A204.1 (cell line): ENCODE measurements at regions not wholly inside any gene's neighbourhood (a gene's known extent, or its start where the extent isn't known, plus 50 kb on each side); places are given as distances from the start of the nearest gene placed in this dataset.
A peak's percentile ranks its signal among the peaks of the same experiment; 100 is the strongest.

Source experiments
- FAIRE-seq: peaks from 2 replicates; lab custom pipeline; 2012; peaks lifted over from hg19 to GRCh38; lab: Jason Lieb, UNC

DNA sequence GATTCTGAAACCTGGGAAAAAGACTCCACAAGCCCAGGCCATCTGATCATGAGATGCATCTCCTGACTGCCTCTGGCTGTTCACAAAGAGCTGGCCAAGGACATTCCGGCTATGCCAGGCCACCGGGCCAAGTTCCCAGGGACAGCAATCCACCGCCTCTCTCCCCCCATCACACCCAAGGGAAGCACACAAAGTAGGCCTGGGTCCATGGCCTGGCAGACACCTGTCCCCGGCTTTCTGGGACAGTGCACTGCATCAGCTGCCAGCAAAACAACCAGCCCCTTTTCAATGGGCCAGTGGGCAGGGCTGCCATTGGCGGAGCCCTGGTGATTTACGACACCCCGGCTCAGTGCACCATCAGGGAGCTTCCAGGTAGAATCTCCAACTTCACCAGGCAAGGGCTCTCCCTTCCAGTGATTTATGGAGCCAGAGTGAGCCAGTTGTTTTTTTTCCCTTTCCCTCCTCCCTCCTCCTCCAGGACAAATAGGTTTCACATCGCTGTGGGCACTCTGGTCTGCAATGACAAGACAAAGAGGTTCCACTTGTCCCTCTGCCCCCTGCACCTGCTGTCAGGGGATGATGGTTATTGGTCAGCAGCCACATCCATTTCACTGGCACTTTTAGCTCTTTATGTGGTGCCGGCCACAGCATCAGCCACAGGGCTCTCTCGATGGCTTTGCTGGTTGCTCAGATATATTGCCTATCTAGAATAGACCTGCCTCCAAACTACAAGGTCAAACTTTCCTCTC is 149.6 kb downstream of the SLC38A6 start:
- FAIRE-seq: no peak

DNA sequence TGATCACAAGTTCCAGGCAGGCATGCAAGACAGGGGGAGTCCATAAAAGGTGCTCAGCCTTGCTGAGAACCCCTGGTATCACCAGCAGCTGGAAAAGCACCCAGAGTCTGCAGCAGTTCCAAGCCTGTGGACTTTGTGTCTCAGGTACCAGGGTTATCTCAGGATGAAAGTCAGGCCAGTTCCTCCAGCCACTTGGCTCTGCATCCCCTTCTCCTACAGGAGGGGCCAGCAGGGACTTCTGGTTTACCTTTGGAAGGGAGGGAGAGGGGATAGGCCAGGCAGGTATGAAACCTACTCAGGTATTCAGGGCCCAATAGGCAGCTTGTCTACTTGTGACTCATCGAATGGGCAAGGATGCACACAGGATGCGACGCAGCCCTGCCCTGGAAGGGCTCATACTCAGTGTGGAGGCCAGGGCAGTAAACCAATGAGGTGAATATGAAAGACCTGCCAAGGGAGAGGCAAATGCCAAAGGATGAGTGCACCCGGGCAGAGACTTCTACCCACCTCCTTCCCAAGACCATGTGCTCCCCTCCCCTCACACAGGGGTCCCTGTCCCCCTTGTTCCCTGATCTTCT is 148.2 kb downstream of the SLC38A6 start:
- no peak for FAIRE-seq

DNA sequence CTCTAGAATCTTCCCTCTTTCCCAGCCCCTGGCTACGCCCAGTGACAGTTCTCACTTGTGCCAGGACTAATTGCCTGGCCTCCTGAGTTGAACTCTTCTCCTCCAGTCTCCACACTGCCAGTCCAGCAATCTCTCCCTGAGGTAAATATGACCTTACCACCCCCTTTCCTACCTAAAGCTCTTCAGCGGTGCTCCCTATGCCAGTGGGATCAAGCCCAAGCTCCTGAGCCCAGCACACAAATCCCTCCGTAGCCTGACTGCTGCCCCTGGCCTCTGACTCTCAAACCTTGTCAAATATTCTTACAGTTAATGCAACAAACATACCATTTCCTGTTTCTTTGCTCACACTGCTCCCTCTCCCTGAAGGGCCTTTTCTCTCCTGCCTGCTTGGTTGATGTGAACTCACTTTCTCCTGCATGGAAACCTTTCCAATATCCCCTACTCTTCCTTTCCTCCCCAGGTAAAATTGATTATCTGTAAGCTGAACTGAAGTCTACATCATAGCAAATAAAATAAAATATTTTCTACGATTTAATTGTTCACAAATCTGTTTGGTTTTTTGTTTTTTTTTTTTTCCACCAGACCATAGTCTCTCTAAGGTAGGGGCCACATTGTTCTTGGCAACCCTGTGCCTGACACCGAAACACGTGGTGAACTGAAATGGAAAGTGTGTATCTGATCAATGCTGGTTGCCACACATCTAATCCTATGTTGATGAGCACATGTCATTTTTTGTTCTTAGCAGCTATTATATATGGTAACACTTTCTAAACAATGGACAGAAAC is 147.5 kb downstream of the SLC38A6 start:
- no peak for FAIRE-seq

DNA sequence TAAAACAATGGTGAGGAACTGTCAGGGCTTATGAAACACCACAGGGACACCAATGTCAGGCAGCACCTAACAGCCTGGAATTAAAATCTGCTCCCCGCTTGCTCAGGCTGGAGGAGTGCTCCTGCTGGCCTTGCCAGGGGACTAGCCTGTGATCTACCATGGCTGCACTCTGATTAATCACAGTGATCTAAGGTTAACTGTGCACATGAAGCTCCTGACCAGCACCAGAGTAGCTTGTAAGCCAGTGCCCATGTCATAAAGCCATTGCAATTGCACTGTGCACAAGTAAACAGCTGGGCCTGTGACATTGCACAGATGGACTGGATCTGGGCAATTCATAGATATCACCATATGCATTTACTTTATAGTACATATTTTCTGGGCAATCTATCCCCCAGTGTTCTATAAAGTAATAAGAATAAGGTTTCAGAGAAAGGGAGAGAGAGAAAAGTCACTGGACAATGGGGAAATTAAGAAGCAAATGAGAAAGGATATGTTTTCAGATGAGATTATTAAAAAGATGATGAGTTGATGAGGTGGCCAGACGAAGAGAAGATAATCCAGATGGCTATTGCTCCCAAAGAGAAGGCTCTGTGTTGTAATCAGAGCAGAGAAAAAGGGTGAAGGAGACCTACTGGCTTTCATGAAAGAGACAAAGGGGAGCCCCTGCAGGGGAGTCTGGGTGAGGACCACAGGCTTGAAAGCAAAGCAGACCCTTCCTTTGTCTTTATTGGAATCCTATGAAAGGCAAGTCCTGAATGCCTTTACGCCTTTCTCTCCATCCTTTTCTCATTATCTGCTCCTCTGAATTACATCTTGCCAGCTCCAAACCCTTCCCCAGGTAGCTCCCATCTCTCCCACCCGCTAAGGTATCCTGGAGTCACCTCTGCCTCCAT is 145.8 kb downstream of the SLC38A6 start:
- FAIRE-seq: no peak

DNA sequence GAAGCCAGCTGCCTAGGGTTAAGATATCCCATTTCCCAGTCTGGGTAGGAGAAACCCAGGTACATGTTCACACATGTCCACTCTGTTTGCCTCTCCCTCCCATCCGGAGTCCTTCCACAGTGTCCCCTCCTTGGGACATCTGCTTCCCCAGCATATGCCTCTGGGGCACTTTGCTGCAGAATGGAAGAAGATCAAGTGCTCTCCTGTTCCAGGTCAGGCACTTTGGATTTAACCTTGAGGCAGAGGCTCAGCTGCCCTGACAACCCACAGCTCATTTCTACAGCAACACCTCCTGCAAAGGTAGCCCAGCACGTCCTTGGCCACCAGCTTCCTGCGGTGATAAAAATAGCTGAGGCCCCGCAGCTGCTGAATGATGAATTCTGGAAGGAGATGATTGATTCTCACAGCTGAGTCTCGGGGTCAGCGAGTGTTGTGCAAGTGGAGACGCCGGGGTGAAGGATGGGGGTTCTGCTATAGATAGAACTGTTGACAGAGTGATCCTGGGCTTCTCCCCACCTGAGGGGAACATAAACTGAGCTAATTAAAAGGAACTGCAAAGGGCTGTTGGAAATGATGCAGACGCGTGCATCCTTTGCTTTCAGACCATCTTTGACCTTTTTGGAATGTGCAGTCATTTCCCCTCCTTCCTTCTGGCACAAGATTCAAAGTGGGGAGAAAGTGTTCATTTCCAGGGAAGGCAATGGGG is 145.0 kb downstream of the SLC38A6 start:
- FAIRE-seq: no peak

DNA sequence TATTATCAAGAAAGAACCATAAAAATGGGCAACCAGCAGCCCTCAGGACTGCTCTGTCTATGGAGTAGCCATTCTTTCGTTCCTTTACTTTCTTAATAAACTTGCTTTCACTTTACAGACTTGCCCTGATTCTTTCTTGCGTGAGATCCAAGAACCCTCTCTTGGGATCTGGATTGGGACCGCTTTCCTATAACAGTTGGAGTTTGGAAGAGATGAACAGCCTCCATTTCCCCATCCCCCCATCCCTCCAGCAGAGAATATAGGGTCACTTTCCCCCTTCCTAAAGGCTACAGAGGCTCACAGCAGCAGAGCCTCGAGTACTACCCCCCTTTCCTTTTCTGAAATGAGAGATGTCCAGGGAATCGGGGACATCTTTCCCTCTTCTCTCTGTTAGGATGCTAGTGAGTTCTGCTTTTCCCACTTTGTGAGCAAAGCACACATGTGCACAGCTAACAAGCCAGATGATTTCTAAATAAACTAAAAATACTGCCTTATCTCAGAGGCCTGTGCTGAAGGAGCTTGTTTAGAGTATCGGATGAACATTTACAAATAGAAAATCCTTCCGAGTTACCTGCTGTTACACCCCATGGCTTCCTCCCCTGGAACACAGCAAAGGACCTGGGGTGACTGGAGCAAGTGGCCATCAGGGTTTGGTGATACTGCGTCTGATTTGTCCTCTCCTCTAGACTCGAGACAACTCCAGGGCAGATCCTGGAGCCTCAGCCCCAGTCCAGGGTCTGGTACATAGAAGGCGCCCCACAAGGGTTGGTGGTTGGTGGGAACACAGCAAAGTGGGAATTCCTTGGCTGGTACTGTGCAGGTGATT is 144.2 kb downstream of the SLC38A6 start:
- no peak for FAIRE-seq

DNA sequence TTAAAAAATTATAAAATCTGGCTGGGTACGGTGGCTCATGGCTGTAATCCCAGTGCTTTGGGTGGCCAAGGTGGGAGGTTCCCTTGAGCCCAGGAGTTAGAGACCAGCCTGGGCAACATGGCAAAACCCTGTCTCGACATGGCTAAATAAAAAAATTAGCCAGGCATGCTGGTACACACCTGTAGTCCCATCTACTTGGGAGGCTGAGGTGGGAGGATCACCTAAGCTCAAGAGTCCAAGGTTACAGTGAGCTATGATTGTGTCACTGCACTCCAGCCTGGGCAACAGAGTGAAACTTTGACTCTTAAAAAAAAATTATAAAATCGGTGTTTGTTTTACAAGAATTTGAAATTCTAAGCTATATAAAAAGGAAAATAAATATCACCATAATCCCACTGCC is 141.8 kb downstream of the SLC38A6 start:
- no peak for FAIRE-seq

DNA sequence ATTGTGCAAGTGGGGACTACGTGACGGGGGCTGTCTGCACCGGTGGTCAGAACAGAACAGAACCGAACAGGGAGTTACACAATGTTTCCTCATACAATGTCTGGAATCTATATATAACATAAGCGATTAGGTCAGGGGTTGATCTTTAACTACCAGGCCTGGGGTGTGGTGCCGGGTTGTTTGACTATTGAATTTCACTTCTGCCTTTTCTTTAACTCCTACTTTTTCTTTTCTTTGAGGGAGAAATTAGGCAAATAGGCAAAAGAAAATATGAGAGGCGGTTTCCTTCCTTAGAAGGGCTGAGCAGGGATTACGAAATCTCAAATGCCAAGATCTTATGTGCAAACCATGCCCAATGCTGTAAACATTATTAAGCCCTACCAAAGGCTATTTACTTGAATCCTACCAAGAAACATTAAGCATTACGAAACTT is 140.3 kb downstream of the SLC38A6 start:
- FAIRE-seq: no peak

DNA sequence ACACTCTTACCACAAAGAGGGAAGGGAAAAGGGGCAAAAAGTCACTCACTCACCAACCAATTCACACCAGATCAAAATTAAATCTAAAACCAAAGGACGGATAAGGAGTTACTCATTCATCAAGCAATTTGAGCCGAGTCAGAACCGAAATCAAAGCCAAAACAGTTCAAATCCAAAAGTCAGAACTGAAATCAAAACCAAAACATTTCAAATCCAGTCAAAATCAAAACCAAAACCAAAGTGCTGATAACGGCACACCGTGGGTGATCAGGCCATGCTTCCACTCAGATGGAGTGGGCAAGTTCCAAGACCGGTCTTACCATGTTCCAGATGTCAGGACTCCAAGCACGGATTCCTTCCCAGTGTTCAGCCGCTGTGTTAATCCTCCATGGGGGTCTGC is 139.5 kb downstream of the SLC38A6 start:
- peak; percentile 83 for FAIRE-seq

DNA sequence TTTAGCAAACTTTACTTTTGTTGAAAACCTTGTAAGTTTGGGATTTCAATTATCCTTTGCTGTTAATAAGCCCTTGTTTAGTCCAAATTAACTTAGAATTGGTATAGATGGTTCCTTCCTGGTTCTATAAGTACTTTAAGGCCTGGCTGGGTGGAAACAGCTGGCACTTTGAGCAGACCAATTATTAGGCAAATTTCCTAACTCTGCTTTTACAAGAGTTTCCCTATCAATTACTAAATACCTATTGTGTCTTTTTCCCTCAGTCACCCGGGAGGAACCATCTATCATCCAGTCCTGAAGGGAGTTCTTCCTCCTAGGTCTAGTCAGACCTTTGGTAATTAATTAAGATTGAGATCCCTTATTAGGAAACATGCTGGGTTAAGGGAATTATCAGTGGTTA is 138.0 kb downstream of the SLC38A6 start:
- no peak for FAIRE-seq

DNA sequence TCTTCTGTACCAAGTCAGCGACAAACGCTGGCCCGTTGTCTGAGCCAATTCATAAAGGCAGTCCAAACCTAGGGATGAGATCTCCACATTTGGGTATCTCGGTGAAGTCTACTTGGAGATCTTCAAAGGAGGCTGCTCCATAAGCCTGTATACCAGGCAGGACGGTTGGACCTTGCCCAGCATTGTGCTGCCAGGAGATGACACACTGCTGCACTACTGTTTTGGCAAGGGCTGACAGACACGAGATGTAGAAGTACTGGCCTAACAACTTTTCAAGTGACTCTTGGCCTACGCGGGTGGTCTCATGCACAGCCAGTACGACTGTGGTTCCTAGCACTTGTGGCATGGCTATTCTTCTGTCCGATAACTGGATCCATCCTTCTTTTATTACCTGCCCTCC is 135.3 kb downstream of the SLC38A6 start:
- FAIRE-seq: no peak

DNA sequence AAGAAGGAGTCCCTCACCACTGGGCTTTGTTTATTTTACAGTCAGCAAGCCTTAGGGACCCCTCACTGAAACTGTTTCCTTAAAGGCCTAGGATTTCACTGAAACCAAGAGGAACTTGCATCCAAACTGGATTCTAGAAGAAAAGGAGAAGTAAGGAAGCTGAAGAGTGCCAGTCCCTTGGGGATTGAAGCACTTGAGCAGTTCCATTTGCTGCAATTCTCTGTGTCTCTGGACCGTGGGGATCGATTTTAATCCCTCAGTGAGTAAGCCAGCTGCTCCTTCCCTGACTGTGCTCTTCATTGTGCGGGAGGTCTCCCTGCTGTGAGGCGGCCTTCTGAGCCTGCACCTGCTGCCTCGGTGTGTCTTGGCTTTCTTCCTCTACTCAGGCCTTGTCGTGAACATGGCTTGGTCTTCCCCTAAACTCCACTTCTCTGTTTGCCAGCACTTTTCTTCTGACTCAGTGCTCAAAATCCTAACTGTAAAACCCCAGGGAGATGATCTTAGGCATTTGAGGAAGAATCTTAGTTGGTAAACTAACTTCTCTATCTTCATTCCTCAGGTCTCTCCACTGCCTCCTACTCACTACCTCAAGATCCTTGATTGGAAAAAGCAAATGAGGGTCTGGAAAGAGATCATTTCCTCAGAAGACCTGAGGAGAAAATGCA is 132.6 kb downstream of the SLC38A6 start:
- FAIRE-seq: no peak

DNA sequence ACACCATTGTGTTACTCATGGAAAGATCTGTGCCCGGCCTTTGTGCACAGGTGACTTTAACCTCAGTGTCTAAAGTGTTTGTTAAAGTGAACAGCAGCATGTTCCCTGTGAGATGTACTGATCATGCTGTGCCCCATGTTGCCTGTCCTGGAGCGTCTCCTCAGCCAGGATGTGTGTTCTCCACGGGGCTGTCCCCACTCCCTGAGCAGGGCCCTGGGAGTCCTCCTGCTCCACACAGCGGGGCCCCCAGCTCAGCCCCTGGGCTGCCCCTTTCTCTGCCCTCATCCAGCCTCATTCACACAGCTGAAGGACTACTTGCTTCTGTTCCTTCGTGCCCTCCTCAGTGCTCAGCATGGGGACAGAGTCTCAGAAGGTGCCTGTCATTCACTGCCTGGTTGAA is 131.5 kb downstream of the SLC38A6 start:
- no peak for FAIRE-seq

DNA sequence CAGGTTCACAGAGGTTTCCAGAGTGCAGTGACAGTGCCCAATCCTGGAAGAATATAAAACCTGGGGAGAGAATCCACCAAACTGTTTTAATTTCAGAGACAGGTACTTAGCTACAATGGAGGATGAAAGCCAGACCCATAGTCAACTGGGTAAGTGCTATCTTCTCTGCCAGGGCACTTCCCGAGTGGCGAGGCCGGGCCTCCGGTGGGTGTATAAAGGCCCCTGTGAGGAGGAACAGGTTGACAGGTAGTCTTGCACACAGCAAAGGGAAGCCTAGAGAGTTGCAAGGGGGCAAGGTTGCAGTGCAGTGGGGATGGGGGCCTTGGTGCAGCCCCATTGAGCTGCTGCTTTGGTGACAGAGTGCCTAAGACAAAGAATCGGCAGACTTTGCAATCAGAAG is 130.7 kb downstream of the SLC38A6 start:
- no peak for FAIRE-seq

DNA sequence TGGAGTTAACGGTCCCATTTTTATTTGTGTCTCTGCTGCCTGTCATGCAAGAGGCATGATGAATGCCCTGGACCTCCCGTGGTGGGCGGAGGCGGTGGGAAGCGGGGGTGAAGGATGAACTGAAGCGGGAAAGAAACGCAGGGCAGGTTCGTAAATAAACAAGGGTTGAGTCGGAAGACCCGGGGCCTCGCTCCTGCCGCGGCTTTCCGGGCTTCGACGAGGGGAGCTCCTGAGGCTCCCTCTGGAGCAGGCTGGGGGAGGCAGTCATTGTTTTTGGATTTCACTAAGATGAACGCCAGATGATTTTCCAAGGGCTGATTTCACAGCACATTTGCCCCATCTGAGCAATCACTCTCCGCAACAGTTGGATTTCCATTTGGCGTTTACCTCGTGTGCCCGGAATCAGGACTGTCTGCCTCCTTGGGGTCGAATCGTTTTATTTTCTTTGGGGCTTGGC is 130.2 kb downstream of the SLC38A6 start:
- no peak for FAIRE-seq

DNA sequence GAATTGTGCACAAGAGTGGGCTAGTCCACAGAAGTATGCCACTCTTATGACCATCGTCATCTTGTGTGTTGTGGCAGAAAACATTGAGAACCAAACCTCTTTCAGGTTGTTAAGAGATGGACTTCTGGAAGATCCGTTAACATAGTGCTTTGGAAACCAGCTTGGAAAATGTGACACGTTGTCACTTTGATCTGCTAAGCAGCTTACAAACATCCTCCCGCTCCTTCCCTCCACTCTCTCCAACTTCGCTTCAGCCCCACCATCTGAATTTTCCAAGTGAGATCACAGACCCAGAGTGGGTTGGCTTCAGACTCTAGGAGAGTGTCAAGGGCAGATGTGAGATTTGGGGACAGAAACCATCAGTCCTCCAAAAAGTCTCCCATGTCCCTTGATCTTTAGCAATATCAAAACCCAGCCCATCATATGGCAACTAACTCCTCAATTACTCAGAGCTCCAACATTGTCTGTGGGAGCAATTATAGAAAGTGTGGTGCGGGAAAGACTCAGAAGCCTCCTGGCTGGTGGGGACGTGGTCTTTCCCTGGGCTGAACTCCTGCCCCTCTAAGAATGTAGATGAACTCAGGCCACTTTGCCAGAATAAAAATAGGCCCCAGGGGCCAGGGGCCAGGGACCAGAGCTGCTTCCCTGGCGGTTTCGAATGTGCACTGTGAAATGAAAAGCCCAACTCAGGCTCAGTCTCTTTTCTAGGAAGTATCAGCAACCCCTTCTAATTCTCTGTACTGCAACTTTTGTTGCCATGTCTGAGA is 129.5 kb downstream of the SLC38A6 start:
- FAIRE-seq: no peak

DNA sequence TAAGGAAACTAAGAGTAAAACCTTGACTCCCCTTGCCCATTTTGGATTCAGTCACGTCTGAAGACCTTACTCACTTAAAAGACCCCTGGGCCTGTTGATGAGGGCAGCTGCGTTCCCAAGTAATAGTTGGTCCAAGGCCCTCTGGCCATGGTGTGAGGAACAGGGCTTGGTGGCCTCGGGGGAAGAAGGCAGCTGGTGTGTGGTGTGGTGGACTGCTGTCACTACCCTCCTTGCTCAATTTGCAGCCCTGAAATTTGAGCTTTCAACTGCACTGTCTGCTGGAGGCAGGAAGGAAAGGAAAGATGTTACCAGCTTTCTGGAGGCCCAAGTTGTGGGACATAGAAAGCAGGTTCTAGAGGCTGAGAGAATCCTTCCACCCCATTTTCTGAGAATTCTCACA is 128.2 kb downstream of the SLC38A6 start:
- FAIRE-seq: no peak

DNA sequence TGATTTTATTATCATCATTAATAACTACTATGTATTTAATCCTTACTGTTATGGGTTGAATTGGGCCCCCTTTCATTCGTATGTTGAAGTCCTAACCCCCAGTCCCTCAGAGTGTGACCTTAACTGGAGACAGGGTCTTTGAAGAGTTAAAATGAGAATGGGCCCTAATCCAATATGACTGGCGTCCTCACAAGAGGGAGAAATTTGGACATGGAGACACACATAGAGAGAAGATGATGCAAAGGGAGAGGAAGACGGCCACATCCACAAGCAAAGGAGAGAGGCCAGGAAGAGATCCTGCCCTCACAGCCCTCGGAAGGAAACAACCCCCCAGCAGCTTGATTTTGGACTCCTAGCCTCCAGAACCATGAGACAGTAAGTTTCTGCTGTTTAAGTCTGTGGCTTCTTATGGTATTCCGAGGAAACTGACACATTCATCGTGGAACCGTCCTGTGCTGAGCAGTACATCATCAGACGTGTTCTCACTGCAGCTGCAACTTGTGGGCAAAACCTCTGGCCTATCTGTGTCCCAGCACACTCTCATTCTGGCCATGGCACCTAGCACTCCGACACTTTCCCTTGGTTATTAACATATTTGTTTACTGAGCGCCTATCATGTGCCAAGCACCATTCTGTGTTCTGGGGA is 127.6 kb downstream of the SLC38A6 start:
- no peak for FAIRE-seq
